ENCODE measurements at regions not wholly inside any gene's neighbourhood (a gene's known extent, or its start where the extent isn't known, plus 50 kb on each side); places are given as distances from the start of the nearest gene placed in this dataset.
"Not testable (repeated sequence)": the region's sequence is repeated elsewhere in the genome, so short reads cannot be mapped to it uniquely, and the experiment has no call there.

GRCh38 chr10:65355141-65355680 is 1570.6 kb upstream of the LRRTM3 start:
- no peak for DNase-seq (ENCODE audit: low read depth in 3 of 3, low spot score in 2 of 3)

- DNase-seq (ENCODE audit: low read depth in 3 of 3, low spot score in 2 of 3): no peak
Observed at GRCh38 chr10:65358565-65358964, 1567.3 kb upstream of the LRRTM3 start.

- no peak for DNase-seq (ENCODE audit: low read depth in 3 of 3, low spot score in 2 of 3)
Observed at GRCh38 chr10:65360497-65360896, 1565.3 kb upstream of the LRRTM3 start.

- DNase-seq (ENCODE audit: low read depth in 3 of 3, low spot score in 2 of 3): no peak
Observed at GRCh38 chr10:65365878-65366277, 1560.0 kb upstream of the LRRTM3 start.

- DNase-seq (ENCODE audit: low read depth in 3 of 3, low spot score in 2 of 3): no peak
Observed at GRCh38 chr10:65367706-65368105, 1558.1 kb upstream of the LRRTM3 start.

GRCh38 chr10:65375528-65375927 is 1550.3 kb upstream of the LRRTM3 start:
- DNase-seq (ENCODE audit: low read depth in 3 of 3, low spot score in 2 of 3): no peak

- DNase-seq (ENCODE audit: low read depth in 3 of 3, low spot score in 2 of 3): no peak
Observed at GRCh38 chr10:65377687-65378086, 1548.1 kb upstream of the LRRTM3 start.

GRCh38 chr10:65394502-65395297 is 1531.1 kb upstream of the LRRTM3 start:
- no peak for DNase-seq (ENCODE audit: low read depth in 3 of 3, low spot score in 2 of 3)

GRCh38 chr10:65395631-65396030 is 1530.2 kb upstream of the LRRTM3 start:
- DNase-seq (ENCODE audit: low read depth in 3 of 3, low spot score in 2 of 3): no peak

GRCh38 chr10:65396997-65397396 is 1528.8 kb upstream of the LRRTM3 start:
- DNase-seq (ENCODE audit: low read depth in 3 of 3, low spot score in 2 of 3): no peak

- no peak for DNase-seq (ENCODE audit: low read depth in 3 of 3, low spot score in 2 of 3)
Observed at GRCh38 chr10:65408401-65408800, 1517.4 kb upstream of the LRRTM3 start.

GRCh38 chr10:65413001-65413400 is 1512.8 kb upstream of the LRRTM3 start:
- DNase-seq (ENCODE audit: low read depth in 3 of 3, low spot score in 2 of 3): no peak

GRCh38 chr10:65415318-65415717 is 1510.5 kb upstream of the LRRTM3 start:
- DNase-seq (ENCODE audit: low read depth in 3 of 3, low spot score in 2 of 3): no peak

GRCh38 chr10:65416094-65416493 is 1509.7 kb upstream of the LRRTM3 start:
- DNase-seq (ENCODE audit: low read depth in 3 of 3, low spot score in 2 of 3): no peak

GRCh38 chr10:65419629-65420028 is 1506.2 kb upstream of the LRRTM3 start:
- no peak for DNase-seq (ENCODE audit: low read depth in 3 of 3, low spot score in 2 of 3)

- no peak for DNase-seq (ENCODE audit: low read depth in 3 of 3, low spot score in 2 of 3)
Observed at GRCh38 chr10:65423043-65423442, 1502.8 kb upstream of the LRRTM3 start.

- not testable (repeated sequence) for DNase-seq (ENCODE audit: low read depth in 3 of 3, low spot score in 2 of 3)
Observed at GRCh38 chr10:65429381-65429780, 1496.5 kb upstream of the LRRTM3 start.

GRCh38 chr10:65430979-65431378 is 1494.9 kb upstream of the LRRTM3 start:
- DNase-seq (ENCODE audit: low read depth in 3 of 3, low spot score in 2 of 3): no peak

- no peak for DNase-seq (ENCODE audit: low read depth in 3 of 3, low spot score in 2 of 3)
Observed at GRCh38 chr10:65470986-65471385, 1454.8 kb upstream of the LRRTM3 start.

GRCh38 chr10:65482848-65483247 is 1443.0 kb upstream of the LRRTM3 start:
- DNase-seq (ENCODE audit: low read depth in 3 of 3, low spot score in 2 of 3): no peak

- DNase-seq (ENCODE audit: low read depth in 3 of 3, low spot score in 2 of 3): no peak
Observed at GRCh38 chr10:65491799-65492198, 1434.0 kb upstream of the LRRTM3 start.

GRCh38 chr10:65496541-65496940 is 1429.3 kb upstream of the LRRTM3 start:
- no peak for DNase-seq (ENCODE audit: low read depth in 3 of 3, low spot score in 2 of 3)

- DNase-seq (ENCODE audit: low read depth in 3 of 3, low spot score in 2 of 3): no peak
Observed at GRCh38 chr10:65497837-65498236, 1428.0 kb upstream of the LRRTM3 start.

All from right renal cortex interstitium (tissue), 3 donors.